ENCODE measurements at regions not wholly inside any gene's neighbourhood (a gene's known extent, or its start where the extent isn't known, plus 50 kb on each side); places are given as distances from the start of the nearest gene placed in this dataset.

GRCh38 chr3:34155108-34155507, 356.7 kb downstream of the PDCD6IP start:
- Histone ChIP-seq H2AFZ (ENCODE audit: control insufficient read depth, low read depth, low read length) (peak overlapping the region; percentile 45), H3K27ac (ENCODE audit: control insufficient read depth, insufficient read depth) (no peak overlapping the region), H3K4me1 (ENCODE audit: control insufficient read depth, insufficient read depth, low read length) (peaks cover 14% of the 10 kb centered on the region), H3K27me3 (replicated peaks in 1 of 2; ENCODE audit: control insufficient read depth in 2 of 2, insufficient read depth in 2 of 2, low read length in 1 of 2) (no peaks in the 10 kb centered on the region), H3K36me3 (ENCODE audit: control insufficient read depth in 2 of 2, insufficient read depth in 2 of 2, low read length in 1 of 2) (no peaks in the 10 kb centered on the region), H3K9me3 (replicated peaks; ENCODE audit: control insufficient read depth, insufficient read depth, low read length) (no peaks in the 10 kb centered on the region; the same call in 2 of the 3 replicates), H3K9ac (ENCODE audit: control insufficient read depth, insufficient read depth, low read length) (no peak overlapping the region), H4K20me1 (ENCODE audit: control insufficient read depth, insufficient read depth) (no peaks in the 10 kb centered on the region), H3K79me2 (ENCODE audit: control insufficient read depth, insufficient read depth, low read length) (no peaks in the 10 kb centered on the region), H3K4me3 (no peak overlapping the region), H3K4me2 (ENCODE audit: control insufficient read depth, insufficient read depth) (no peak overlapping the region)
- ChIA-PET POLR2A (no interaction called here), CTCF (interaction anchor here (1.1 kb wide), 1 partner anchor 105 kb away, joined by 5 read pairs; no protein-coding TSS in a partner anchor), SMC1A (ENCODE audit: uncharacterized antibody, unreplicated experiment) (no interaction called here), RAD21 (ENCODE audit: unreplicated experiment) (interaction anchor here (1.2 kb wide), 1 partner anchor 105 kb away, joined by 3 read pairs; no protein-coding TSS in a partner anchor)
- no peak for TF ChIP-seq ZNF687 (IDR thresholded peaks at IDR 0.05)
- TF ChIP-seq RAD21 (IDR thresholded peaks at IDR 0.05; ENCODE audit: insufficient read depth, low read depth, low read length): peak; percentile 35; the same call in 1 of the 2 replicates
- peak; percentile 8 to 12 (median 8); a peak in 2 of 6 replicates for TF ChIP-seq CTCF (IDR thresholded peaks at IDR 0.05 in 2 of 3, conservative IDR thresholded peaks at IDR 0.05 in 1 of 3; ENCODE audit: control insufficient read depth in 2 of 3, extremely low read depth in 1 of 3, insufficient read depth in 1 of 3, low read depth in 3 of 3, low read length in 3 of 3)
- peak; percentile 49; the same call in 1 of the 2 replicates for TF ChIP-seq YY1 (IDR thresholded peaks at IDR 0.05; ENCODE audit: low read depth, low read length)
- TF ChIP-seq IRF5 (IDR thresholded peaks at IDR 0.05; ENCODE audit: borderline replicate concordance): no peak
- FAIRE-seq (peak; percentile 44), ATAC-seq (peak; percentile 45), DNase-seq (ENCODE audit: low read depth, low spot score) (no peak)
- BruUV-seq (replicated peaks): no TSS peak
- in situ Hi-C loops (cut with MboI): no loop called here
- WGBS (ENCODE audit: insufficient coverage, insufficient replicate concordance, low lambda C conversion rate, missing lambda C conversion rate): 0% methylated on average over 1 of the region's 1 CpG
- intact Hi-C loops (cut with micrococcal nuclease; ENCODE audit: unreplicated experiment): no loop called here
